Endothelial cell of umbilical vein (primary cell): ENCODE measurements at regions not wholly inside any gene's neighbourhood (a gene's known extent, or its start where the extent isn't known, plus 50 kb on each side); places are given as distances from the start of the nearest gene placed in this dataset.

Experiments
- BruUV-seq: library from RNA; stranded (reverse); fragments of 400-500 nt; replicated peaks from 2 replicates; lab custom pipeline; 2021; lab: Mats Ljungman, UMichigan
- CTCF ChIA-PET: fragments of 300-600, 350-600 bp; sonication (Branson Sonifier 250); formaldehyde crosslinking; loops from one replicate; lab custom pipeline; 2021; ENCODE audit warnings: antibody characterized with exemption, inconsistent platforms; lab: Charles Lee
- POLR2A ChIA-PET: fragments of 300-600, 350-600 bp; sonication (Branson Sonifier 250); formaldehyde crosslinking; loops from one replicate; lab custom pipeline; 2021; ENCODE audit warnings: antibody characterized with exemption, inconsistent platforms; lab: Charles Lee
- DNase-seq: peaks from one replicate; pipeline ENCODE4 v3.0.0-alpha.2; 2011; ENCODE audit warnings: low read depth, low spot score
- FAIRE-seq: peaks from 2 replicates; lab custom pipeline; 2011; peaks lifted over from hg19 to GRCh38; lab: Jason Lieb, UNC
- H2AFZ ChIP-seq: 2 replicates; pipeline ENCODE4 v1.6.0; 2012; ENCODE audit warnings: low read depth, low read length, control low read depth, inconsistent platforms
- H3K27ac ChIP-seq: 2 replicates; pipeline ENCODE4 v1.5.1; 2011; ENCODE audit warnings: low read depth, mild to moderate bottlenecking, control low read depth, low read length, moderate library complexity; ENCODE audit not compliant: insufficient read depth
- H3K27me3 ChIP-seq, 2 experiments: 2 replicates each; pipeline versions ENCODE4 v1.6.0 to v1.6.1; 2011; ENCODE audit warnings: low read length in 2 of 2, mixed read lengths in 1 of 2; ENCODE audit not compliant: control insufficient read depth in 2 of 2, insufficient read depth in 2 of 2
- H3K36me3 ChIP-seq, 2 experiments: 2 replicates in 1 of 2; 3 replicates in 1 of 2; pipeline ENCODE4 v1.5.1; 2011; ENCODE audit warnings: low read length in 2 of 2, mild to moderate bottlenecking in 1 of 2, moderate library complexity in 1 of 2; ENCODE audit not compliant: control insufficient read depth in 2 of 2, insufficient read depth in 2 of 2; ENCODE audit errors: extremely low read depth in 1 of 2
- H3K4me1 ChIP-seq: 3 replicates; pipeline ENCODE4 v1.5.1; 2011; ENCODE audit warnings: mild to moderate bottlenecking, low read length; ENCODE audit not compliant: control insufficient read depth, insufficient read depth; ENCODE audit errors: extremely low read depth
- H3K4me2 ChIP-seq: 2 replicates; pipeline ENCODE4 v1.6.1; 2011; ENCODE audit warnings: low read length, control low read depth, mixed read lengths; ENCODE audit not compliant: insufficient read depth
- H3K4me3 ChIP-seq, 3 experiments: fragments of 200-600 bp in 1 of 3; sonication (generic), shearing (Covaris generic) in 1 of 3; replicated peaks in 1 of 3; 2 replicates each; pipeline ENCODE4 v1.5.1; 2011 to 2016; ENCODE audit warnings: control low read depth in 3 of 3, low read length in 3 of 3, mild to moderate bottlenecking in 2 of 3, inconsistent platforms in 1 of 3, low read depth in 1 of 3, moderate library complexity in 1 of 3; ENCODE audit not compliant: insufficient read depth in 1 of 3
- H3K79me2 ChIP-seq: 2 replicates; pipeline ENCODE4 v1.6.0; 2012; ENCODE audit warnings: low read length, inconsistent platforms; ENCODE audit not compliant: control insufficient read depth, insufficient read depth
- H3K9ac ChIP-seq: replicated peaks from 2 replicates; pipeline ENCODE3; 2011; ENCODE audit warnings: low read length, control low read depth; ENCODE audit not compliant: insufficient read depth; ENCODE audit errors: extremely low read depth
- H3K9me1 ChIP-seq: replicated peaks from 3 replicates; pipeline ENCODE4 v1.6.0; 2011; ENCODE audit warnings: mild to moderate bottlenecking, low read length; ENCODE audit not compliant: control insufficient read depth, insufficient read depth; ENCODE audit errors: extremely low read depth
- H3K9me3 ChIP-seq: replicated peaks from 2 replicates; pipeline ENCODE4 v1.5.1; 2012; ENCODE audit warnings: low read length, inconsistent platforms; ENCODE audit not compliant: control insufficient read depth, insufficient read depth
- H4K20me1 ChIP-seq: replicated peaks from 2 replicates; pipeline ENCODE3; 2011; ENCODE audit warnings: mild to moderate bottlenecking, low read length; ENCODE audit not compliant: control insufficient read depth, insufficient read depth; ENCODE audit errors: extremely low read depth
- CTCF ChIP-seq, 2 donors: IDR thresholded peaks; 1 replicate in 1 of 2; 2 replicates in 1 of 2; pipeline ENCODE4 v1.5.1; 2011; ENCODE audit warnings: low read length in 2 of 2, mild to moderate bottlenecking in 2 of 2, moderate library complexity in 2 of 2, control low read depth in 1 of 2, inconsistent platforms in 1 of 2, low read depth in 1 of 2; ENCODE audit not compliant: insufficient read depth in 1 of 2; ENCODE audit errors: extremely low read depth in 1 of 2
- EZH2 ChIP-seq: IDR thresholded peaks from 2 replicates; pipeline ENCODE4 v1.6.1; 2012; ENCODE audit warnings: borderline replicate concordance, low read depth, mild to moderate bottlenecking, moderate library complexity, low read length, inconsistent platforms; ENCODE audit not compliant: severe bottlenecking
- FOS ChIP-seq: IDR thresholded peaks from 2 replicates; pipeline ENCODE4 v1.6.1; 2011; ENCODE audit warnings: mild to moderate bottlenecking, low read length, moderate library complexity, borderline replicate concordance; ENCODE audit not compliant: insufficient read depth
- MAX ChIP-seq: IDR thresholded peaks from 2 replicates; pipeline ENCODE4 v1.6.1; 2011; ENCODE audit not compliant: insufficient read depth, insufficient read length
- POLR2AphosphoS5 ChIP-seq: IDR thresholded peaks from 2 replicates; pipeline ENCODE4 v1.6.1; 2012; ENCODE audit warnings: low read depth, mild to moderate bottlenecking, control low read depth, low read length, moderate library complexity; ENCODE audit not compliant: insufficient read depth
- dilution Hi-C: fragments of 300-500 bp; cut with MboI; formaldehyde crosslinking; loops from one replicate; pipeline ENCODE4 v1.15.0; 2019; ENCODE audit warnings: low sequenced_read_pairs; ENCODE audit not compliant: extremely low pct_ligation_motif_present
- intact Hi-C: fragments of 100-400 bp; cut with micrococcal nuclease; formaldehyde crosslinking; loops from one replicate; pipeline ENCODE4 v1.10.0; 2022

GRCh38 chrX:69298466-69299140 lies 133.3 kb upstream of the PJA1 start:
- Histone ChIP-seq H3K27me3 (no peaks in the 10 kb centered on the region), H3K4me2 (no peak overlapping the region), H3K4me1 (no peaks in the 10 kb centered on the region), H4K20me1 (no peaks in the 10 kb centered on the region), H3K9ac (no peak overlapping the region), H3K9me3 (no peaks in the 10 kb centered on the region), H2AFZ (no peak overlapping the region), H3K36me3 (no peaks in the 10 kb centered on the region), H3K27ac (no peak overlapping the region), H3K79me2 (no peaks in the 10 kb centered on the region), H3K9me1 (no peaks in the 10 kb centered on the region), H3K4me3 (no peak overlapping the region)
- CTCF ChIA-PET: no interaction called here
- TF ChIP-seq POLR2AphosphoS5 (no peak), CTCF (IDR thresholded peaks at IDR 0.05; ENCODE audit: extremely low read depth in 1 of 2, insufficient read depth in 1 of 2, low read depth in 1 of 2, low read length in 2 of 2) (no peak), MAX (no peak), FOS (no peak), EZH2 (no peak)
- DNase-seq (no peak), FAIRE-seq (no peak)
- BruUV-seq: no TSS peak
- dilution Hi-C loops (no loop called here), intact Hi-C loops (no loop called here)
- POLR2A ChIA-PET: no interaction called here
